ENCODE measurements at regions not wholly inside any gene's neighbourhood (a gene's known extent, or its start where the extent isn't known, plus 50 kb on each side); places are given as distances from the start of the nearest gene placed in this dataset.

DNA sequence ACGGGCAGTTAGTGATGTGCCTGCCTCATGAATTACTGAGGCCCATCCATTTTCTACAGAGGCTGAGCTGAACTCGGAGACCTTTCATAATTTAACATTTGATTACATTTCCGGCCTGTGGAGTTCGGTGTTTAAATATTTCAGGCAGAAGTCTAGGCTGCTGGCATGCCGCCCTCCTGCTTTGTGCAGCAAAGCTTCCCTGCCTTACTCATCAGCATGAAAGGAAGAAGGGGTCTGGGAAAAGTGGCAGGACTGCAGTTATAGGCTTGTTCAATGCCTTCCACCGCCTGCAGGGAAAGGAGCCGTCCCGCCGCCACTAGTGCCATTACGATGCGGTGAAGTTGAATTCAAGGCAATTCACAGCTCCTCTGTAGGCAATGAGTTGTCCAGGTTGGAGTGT is 527.9 kb downstream of the NPHP4 start:
- DNase-seq: no peak
- Histone ChIP-seq H3K4me3 (no peak overlapping the region), H3K36me3 (replicated peaks in 1 of 2; ENCODE audit: insufficient read depth in 1 of 2, low read depth in 2 of 2) (no peaks in the 10 kb centered on the region), H3K27ac (peak overlapping the region in 2 of 4 donors; percentile 1 to 58), H3K4me1 (peaks cover 9% of the 10 kb centered on the region), H3K9me3 (peaks cover 0 to 8% (median 0%) of the 10 kb centered on the region in 3 donors), H3K27me3 (no peaks in the 10 kb centered on the region)
- WGBS, 2 donors: 78% methylated on average over 11 of the region's 11 CpGs
- no peak for ATAC-seq
- no peak for TF ChIP-seq CTCF (IDR thresholded peaks at IDR 0.05)
- no peak for TF ChIP-seq POLR2A (IDR thresholded peaks at IDR 0.05)
- intact Hi-C loops (cut with DNase I): no loop called here

- intact Hi-C loops (cut with DNase I): no loop called here
- Histone ChIP-seq H3K27me3 (no peaks in the 10 kb centered on the region), H3K36me3 (replicated peaks in 1 of 2; ENCODE audit: insufficient read depth in 1 of 2, low read depth in 2 of 2) (no peaks in the 10 kb centered on the region), H3K4me3 (no peak overlapping the region), H3K27ac (peak overlapping the region in 1 of 4 donors; percentile 74), H3K4me1 (peaks cover 28% of the 10 kb centered on the region), H3K9me3 (peaks cover 0 to 8% (median 0%) of the 10 kb centered on the region in 3 donors)
- WGBS, 2 donors: 70 to 75% methylated on average over 5 of the region's 5 CpGs
- DNase-seq: no peak
- no peak for TF ChIP-seq CTCF (IDR thresholded peaks at IDR 0.05)
- ATAC-seq: no peak
Observed at GRCh38 chr1:5460974-5461373, 531.3 kb downstream of the NPHP4 start.

DNA sequence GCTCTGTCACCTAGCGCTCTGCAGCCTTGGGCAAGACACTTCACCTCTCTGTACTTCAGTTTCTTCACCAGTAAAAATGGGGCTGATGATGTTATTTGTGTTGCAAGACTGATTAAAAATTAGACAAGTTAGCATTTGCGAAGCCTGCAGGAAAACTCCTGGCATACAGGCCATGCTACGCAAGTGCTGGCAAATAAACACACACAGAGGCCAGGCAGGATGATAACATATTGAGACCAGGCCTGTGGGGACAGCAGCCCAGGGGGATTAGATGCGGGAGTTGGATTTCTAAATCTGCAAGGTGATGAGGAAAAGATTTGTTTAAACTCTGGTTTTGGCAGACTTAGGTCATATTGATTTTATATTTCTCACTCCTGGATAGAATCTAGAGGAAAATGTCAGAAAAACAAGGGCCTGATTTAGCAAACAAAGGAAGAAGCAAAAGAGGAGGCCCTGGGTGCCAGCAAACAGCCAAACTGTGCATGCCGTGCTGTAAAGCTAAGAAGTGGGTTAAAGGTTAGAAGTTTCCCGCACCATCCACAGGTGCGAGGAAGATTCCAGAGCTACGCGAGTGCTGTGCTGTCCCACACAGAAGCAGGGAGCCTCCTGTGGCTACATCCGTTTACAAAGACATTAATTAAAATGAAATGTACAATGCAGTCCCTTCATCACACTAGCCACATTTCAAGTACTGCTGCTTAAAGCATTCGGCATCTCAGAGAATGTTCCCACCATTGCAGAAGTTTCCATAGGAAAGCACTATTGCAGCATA is 532.2 kb downstream of the NPHP4 start:
- DNase-seq (peak in 3 of 4 donors; percentile 34 to 49 (median 44)), ATAC-seq (peak; percentile 54)
- no peaks in the 10 kb centered on the region for H3K27me3 ChIP-seq
- no peak for TF ChIP-seq POLR2A (IDR thresholded peaks at IDR 0.05)
- H3K4me1 ChIP-seq: peaks cover 38% of the 10 kb centered on the region
- intact Hi-C loops (cut with DNase I): no loop called here
- peak overlapping the region; percentile 32 to 74 (median 52) for H3K27ac ChIP-seq
- WGBS, 2 donors: 43 to 49% methylated on average over 11 of the region's 11 CpGs
- peaks cover 0 to 8% (median 0%) of the 10 kb centered on the region in 3 donors for H3K9me3 ChIP-seq
- no peaks in the 10 kb centered on the region for H3K36me3 ChIP-seq (replicated peaks in 1 of 2; ENCODE audit: insufficient read depth in 1 of 2, low read depth in 2 of 2)
- H3K4me3 ChIP-seq: no peak overlapping the region

- WGBS, 2 donors: 59 to 62% methylated on average over 5 of the region's 5 CpGs
- intact Hi-C loops (cut with DNase I): no loop called here
- peak overlapping the region in 3 of 4 donors; percentile 6 to 74 (median 37) for H3K27ac ChIP-seq
- no peaks in the 10 kb centered on the region for H3K36me3 ChIP-seq (replicated peaks in 1 of 2; ENCODE audit: insufficient read depth in 1 of 2, low read depth in 2 of 2)
- no peaks in the 10 kb centered on the region for H3K27me3 ChIP-seq
- DNase-seq: no peak
- no peak for ATAC-seq
- H3K9me3 ChIP-seq: peaks cover 0 to 8% (median 0%) of the 10 kb centered on the region in 3 donors
- H3K4me1 ChIP-seq: peaks cover 53% of the 10 kb centered on the region
- TF ChIP-seq CTCF (IDR thresholded peaks at IDR 0.05) (no peak), POLR2A (IDR thresholded peaks at IDR 0.05) (no peak)
- no peak overlapping the region for H3K4me3 ChIP-seq
Observed at GRCh38 chr1:5458248-5458647, 534.0 kb downstream of the NPHP4 start.

DNA sequence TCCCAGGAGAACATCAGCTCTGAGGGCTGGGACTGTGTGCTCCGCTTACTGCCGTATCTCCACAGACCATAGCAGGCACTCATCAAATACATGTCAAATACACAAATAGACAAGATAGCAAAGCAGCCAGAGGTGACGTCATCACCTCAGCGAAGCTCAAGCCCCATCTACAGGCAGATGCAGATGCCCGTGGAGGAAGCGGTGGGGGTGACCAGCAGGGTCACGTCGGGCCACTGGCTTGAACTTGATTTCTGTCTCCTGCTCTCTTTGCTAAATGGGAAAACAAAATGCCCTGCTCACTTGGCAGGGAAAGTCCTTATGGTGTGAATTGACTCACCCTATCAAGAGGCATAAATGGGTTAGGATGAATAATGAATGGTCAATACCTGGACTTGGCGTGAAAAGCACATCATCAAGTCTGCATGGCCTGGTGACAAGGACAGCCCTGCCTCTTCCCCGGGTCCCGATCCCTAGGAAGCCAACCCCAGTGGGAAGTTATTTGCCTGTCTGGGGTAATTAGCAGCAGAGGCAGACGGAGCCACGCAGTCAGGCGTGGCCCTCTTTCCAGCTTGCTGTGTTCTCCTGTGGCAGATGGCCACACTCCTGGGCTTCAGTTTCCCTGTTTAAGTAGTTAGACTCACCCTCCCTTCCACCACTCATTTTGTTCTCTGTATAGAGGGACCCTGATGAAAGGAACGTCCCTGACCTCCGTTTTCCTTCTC is 536.0 kb downstream of the NPHP4 start:
- H3K9me3 ChIP-seq: peaks cover 0 to 5% (median 0%) of the 10 kb centered on the region in 3 donors
- intact Hi-C loops (cut with DNase I): no loop called here
- peak; percentile 33 for ATAC-seq
- H3K27me3 ChIP-seq: no peaks in the 10 kb centered on the region
- whole genome bisulfite sequencing, 2 donors: 21 to 25% methylated on average over 15 to 16 of the region's 16 CpGs
- H3K36me3 ChIP-seq (replicated peaks in 1 of 2; ENCODE audit: insufficient read depth in 1 of 2, low read depth in 2 of 2): no peaks in the 10 kb centered on the region
- H3K4me1 ChIP-seq: peaks cover 63% of the 10 kb centered on the region
- no peak overlapping the region for H3K4me3 ChIP-seq
- TF ChIP-seq POLR2A (IDR thresholded peaks at IDR 0.05) (peak in 1 of 3 donors; percentile 48), CTCF (IDR thresholded peaks at IDR 0.05) (no peak)
- peak in 3 of 4 donors; percentile 18 to 52 (median 27) for DNase-seq
- H3K27ac ChIP-seq: peak overlapping the region; percentile 16 to 81 (median 40)

Measured in body of pancreas (tissue), 4 donors.